Fibroblast of villous mesenchyme (primary cell): ENCODE measurements at regions not wholly inside any gene's neighbourhood (a gene's known extent, or its start where the extent isn't known, plus 50 kb on each side); places are given as distances from the start of the nearest gene placed in this dataset.

ENCODE experiments used
- DNase-seq: peaks from one replicate; pipeline ENCODE4 v3.0.0-alpha.2; 2010; ENCODE audit warnings: low read depth
- H3K4me3 ChIP-seq: 2 replicates; pipeline ENCODE4 v1.5.1; 2011; ENCODE audit warnings: low read depth, mild to moderate bottlenecking, low read length
- CTCF ChIP-seq: IDR thresholded peaks from 2 replicates; pipeline ENCODE4 v1.5.1; 2012; ENCODE audit warnings: low read depth, mild to moderate bottlenecking, low read length; ENCODE audit not compliant: insufficient read depth

- DNase-seq, result no peak
- TF ChIP-seq CTCF, result no peak
- H3K4me3 ChIP-seq, result no peak overlapping the region
These were observed 147.0 kb upstream of the LEF1 start for GRCh38 chr4:108315694-108316093.

GRCh38 chr4:108314900-108315589 lies 146.3 kb upstream of the LEF1 start:
- TF ChIP-seq CTCF, result no peak
- H3K4me3 ChIP-seq, result no peak overlapping the region

GRCh38 chr4:108313546-108314339 lies 145.0 kb upstream of the LEF1 start:
- H3K4me3 ChIP-seq, result no peak overlapping the region
- TF ChIP-seq CTCF, result no peak
- no peak for DNase-seq

More at GRCh38 chr4:108314900-108315589, 146.3 kb upstream of the LEF1 start:
- DNase-seq, result no peak

GRCh38 chr4:108311313-108311712 lies 142.6 kb upstream of the LEF1 start:
- DNase-seq, result no peak
- no peak for TF ChIP-seq CTCF
- H3K4me3 ChIP-seq, result no peak overlapping the region

GRCh38 chr4:108303488-108304177 lies 134.9 kb upstream of the LEF1 start:
- TF ChIP-seq CTCF, result no peak
- H3K4me3 ChIP-seq, result no peak overlapping the region
- no peak for DNase-seq

- DNase-seq, result peak; percentile 7
- TF ChIP-seq CTCF, result no peak
These were observed 133.0 kb upstream of the LEF1 start for GRCh38 chr4:108301545-108302251.

More at GRCh38 chr4:108301545-108302251, 133.0 kb upstream of the LEF1 start:
- H3K4me3 ChIP-seq, result no peak overlapping the region
